OCI-LY7 (cell line): ENCODE measurements at regions not wholly inside any gene's neighbourhood (a gene's known extent, or its start where the extent isn't known, plus 50 kb on each side); places are given as distances from the start of the nearest gene placed in this dataset.

Experiments used
- CTCF ChIP-seq: fragments of 200-600 bp; sonication (generic); conservative IDR thresholded peaks from 2 replicates; pipeline ENCODE4 v1.5.1; 2014; ENCODE audit warnings: mild to moderate bottlenecking, antibody characterized with exemption, low read length, moderate library complexity, mixed read lengths
- EZH2phosphoT487 ChIP-seq: fragments of 200-600 bp; sonication (generic); IDR thresholded peaks from 2 replicates; pipeline ENCODE4 v1.6.1; 2018; ENCODE audit warnings: low read depth, borderline replicate concordance, mild to moderate bottlenecking, mixed run types, antibody characterized with exemption, low read length, moderate library complexity, mixed read lengths

- TF ChIP-seq CTCF = no peak
- TF ChIP-seq EZH2phosphoT487 = no peak
Observed at GRCh38 chr11:70786021-70786665, 387.8 kb downstream of the CTTN start.
